GM12892 (cell line): ENCODE measurements at regions not wholly inside any gene's neighbourhood (a gene's known extent, or its start where the extent isn't known, plus 50 kb on each side); places are given as distances from the start of the nearest gene placed in this dataset.
A peak's percentile ranks its signal among the peaks of the same experiment; 100 is the strongest.
"Not testable (repeated sequence)": the region's sequence is repeated elsewhere in the genome, so short reads cannot be mapped to it uniquely, and the experiment has no call there.

Source experiments
- DNase-seq: peaks from one replicate; pipeline ENCODE4 v3.0.0; 2011; ENCODE audit not compliant: insufficient read length
- FAIRE-seq: peaks from 2 replicates; lab custom pipeline; 2011; peaks lifted over from hg19 to GRCh38; lab: Jason Lieb, UNC
- POLR2A ChIP-seq: IDR thresholded peaks from 2 replicates; pipeline ENCODE4 v1.6.1; 2011; ENCODE audit warnings: low read depth, low read length, control low read depth
- POLR2AphosphoS5 ChIP-seq: IDR thresholded peaks from 2 replicates; pipeline ENCODE4 v1.6.1; 2011; ENCODE audit warnings: low read depth, low read length, control low read depth
- TAF1 ChIP-seq: IDR thresholded peaks from 2 replicates; pipeline ENCODE4 v1.6.1; 2011; ENCODE audit warnings: low read depth, mild to moderate bottlenecking, control low read depth, low read length, borderline replicate concordance

DNA sequence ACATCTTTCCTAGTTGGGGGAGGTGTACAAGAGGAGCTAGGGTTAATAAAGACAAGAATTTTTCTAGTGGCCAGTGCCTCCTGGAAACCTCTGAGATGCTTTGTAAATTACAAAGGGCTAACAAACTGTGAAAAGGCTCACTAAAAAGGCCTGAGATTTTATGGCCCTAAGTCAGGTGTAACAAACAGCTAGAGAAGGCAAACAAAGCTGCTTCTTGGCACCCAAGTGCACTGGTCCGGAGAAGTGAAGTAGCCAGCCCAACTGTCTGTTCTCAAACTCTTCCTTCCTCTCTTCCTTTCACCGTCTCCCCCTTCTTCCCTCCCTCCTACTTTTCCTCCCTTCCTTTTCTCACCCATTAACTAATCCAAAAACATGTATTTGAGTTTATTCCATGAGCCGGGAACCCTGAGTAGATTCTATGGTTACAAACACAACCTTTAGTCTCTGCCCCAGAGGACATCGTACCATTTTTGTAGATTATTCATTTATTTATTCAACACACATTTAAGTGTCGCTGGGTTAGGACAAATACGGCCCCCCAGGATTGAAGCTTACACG is 143.4 kb upstream of the PCGF5 start:
- TF ChIP-seq POLR2AphosphoS5 (no peak), POLR2A (no peak), TAF1 (no peak)
- no peak for FAIRE-seq

DNA sequence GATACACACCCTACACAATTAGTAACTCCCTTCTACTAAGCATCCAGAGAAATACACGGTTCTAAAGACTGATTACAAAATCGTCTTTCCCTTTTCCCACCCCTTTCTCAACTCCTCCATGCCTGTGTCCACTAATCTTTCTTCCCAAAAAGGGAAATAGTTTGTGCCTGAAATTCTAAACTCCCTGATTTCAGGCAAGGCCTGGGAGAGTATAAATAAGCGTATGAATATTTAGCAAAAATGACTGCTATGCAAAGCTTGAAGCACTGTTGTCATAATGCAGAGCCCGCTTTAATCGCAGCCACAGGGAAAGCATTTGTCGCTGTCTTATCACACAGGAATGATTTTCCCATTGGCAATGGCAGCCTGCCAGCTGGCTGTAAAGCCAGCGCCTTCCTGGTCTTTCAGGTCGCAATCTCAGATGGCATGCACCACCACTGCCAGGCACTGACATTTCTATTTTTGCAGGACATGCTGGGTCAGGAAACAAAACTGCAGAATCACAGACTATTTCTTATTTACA is 142.9 kb upstream of the PCGF5 start:
- DNase-seq (no peak), FAIRE-seq (no peak)
- no peak for TF ChIP-seq POLR2AphosphoS5
- TF ChIP-seq POLR2A: no peak
- TF ChIP-seq TAF1: no peak

More for the DNA sequence above, 143.4 kb upstream of the PCGF5 start:
- DNase-seq: no peak

DNA sequence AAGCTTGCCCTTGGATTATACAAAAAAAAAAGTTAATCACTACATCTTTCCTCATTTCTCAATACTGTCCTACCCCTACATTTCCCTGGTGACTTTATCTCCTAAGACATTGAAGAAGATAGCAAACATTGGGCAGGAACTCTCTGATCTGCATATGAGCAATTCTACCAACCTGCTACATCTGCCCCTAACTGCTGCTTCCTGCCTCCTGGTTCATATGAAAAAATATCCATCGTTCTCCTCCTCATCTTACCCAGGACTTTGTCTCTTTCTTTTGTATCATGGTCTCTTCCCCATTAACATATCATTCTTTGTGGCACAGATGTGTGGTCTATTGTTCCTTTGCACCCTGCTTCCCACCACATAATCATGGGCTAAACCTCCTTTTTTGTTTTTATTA is 139.7 kb upstream of the PCGF5 start:
- no peak for TF ChIP-seq TAF1
- no peak for TF ChIP-seq POLR2A
- no peak for TF ChIP-seq POLR2AphosphoS5
- no peak for DNase-seq
- no peak for FAIRE-seq

DNA sequence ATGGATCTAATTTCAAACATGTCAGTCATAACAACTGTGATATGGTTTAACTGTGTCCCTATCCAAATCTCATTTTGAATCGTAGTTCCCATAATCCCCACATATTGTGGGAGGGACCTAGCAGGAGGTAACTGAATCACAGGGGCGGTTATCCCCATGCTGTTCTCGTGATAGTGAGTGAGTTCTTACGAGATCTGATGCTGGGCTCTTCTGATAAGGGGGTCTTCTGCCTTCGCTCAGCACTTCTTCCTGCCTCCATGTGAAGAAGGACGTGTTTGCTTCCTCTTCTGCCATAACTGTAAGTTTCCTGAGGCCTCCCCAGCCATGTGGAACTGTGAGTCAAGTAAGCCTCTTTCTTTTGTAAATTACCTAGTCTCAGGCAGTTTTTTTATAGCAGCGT is 138.0 kb upstream of the PCGF5 start:
- DNase-seq (no peak), FAIRE-seq (no peak)
- TF ChIP-seq POLR2A: no peak
- no peak for TF ChIP-seq TAF1
- no peak for TF ChIP-seq POLR2AphosphoS5

DNA sequence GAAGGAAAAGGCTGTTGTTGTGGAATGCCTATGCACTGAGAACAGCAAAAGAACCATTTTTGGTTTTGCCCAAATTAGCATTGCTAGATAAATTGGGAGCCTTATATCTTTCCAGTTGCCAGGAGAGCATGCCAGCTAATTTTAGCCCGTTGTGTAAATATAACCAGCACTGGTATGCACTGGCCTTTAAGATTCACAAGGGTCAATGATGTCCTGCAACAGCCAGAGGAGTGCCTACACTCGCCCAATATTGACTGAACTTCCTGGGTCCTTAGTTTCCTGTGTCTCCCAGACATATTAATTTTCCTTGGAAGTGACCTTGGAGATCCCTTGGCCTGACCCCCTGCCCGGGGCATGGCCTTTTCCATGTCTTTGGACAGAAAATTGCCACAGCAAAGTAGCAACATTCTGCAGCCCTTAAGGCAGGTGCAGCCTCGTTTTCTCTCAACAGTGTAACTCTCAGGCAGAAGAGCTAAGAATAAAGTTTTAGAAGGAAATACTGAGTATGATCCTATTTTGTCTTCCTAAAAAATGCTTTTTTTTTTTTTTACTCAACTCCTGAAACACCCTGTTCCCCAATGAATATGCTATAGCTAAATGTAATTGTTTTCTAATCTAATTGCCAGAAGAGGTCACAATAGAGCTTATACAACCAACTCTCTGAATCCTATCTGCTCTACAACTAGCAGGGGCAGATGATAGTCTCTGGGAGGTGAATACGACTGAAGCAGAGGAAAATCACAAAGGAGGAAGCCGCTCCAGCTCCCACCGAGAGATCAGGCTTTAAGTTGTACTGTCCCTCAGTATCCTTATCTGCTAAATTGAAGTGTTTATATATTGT is 131.9 kb upstream of the PCGF5 start:
- no peak for TF ChIP-seq POLR2A
- no peak for TF ChIP-seq POLR2AphosphoS5
- TF ChIP-seq TAF1: no peak
- DNase-seq: no peak
- peak; percentile 63 for FAIRE-seq

DNA sequence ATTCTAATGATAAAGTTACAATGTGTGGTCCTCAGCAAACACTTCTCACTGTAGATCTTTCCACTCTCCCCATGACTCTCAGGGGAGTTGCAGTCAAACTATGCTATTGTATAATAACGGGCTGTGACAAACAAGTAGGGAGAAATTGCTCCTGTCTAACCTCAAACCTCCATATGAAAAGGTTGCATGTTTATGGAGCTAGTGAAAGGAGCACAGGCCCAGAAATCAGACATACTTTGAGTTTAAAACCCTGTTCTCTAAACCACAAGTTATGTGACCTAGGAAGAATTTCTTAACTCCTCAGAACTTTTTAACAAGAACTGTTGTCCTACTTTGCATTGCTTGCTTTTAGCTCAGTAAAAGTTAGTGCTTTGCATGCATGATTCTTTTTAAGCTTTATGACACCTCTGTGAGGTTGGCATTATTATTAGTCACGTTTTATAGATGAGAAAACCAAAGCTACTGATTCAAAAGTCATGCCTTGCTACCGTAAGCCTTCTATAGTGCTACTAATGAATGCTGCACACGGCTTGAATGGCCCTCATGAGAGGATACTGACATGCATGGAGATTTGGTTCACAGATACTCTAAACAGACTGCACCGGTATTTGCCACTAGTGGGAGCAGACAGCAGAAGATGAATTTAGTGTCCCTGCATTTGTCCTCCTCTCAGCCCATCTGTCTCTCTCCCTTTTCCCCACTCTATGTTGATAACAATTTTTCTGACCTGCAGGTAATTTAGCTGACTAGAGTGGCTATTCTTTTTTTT is 129.5 kb upstream of the PCGF5 start:
- TF ChIP-seq TAF1: no peak
- TF ChIP-seq POLR2A: no peak
- TF ChIP-seq POLR2AphosphoS5: no peak
- FAIRE-seq: no peak
- no peak for DNase-seq

DNA sequence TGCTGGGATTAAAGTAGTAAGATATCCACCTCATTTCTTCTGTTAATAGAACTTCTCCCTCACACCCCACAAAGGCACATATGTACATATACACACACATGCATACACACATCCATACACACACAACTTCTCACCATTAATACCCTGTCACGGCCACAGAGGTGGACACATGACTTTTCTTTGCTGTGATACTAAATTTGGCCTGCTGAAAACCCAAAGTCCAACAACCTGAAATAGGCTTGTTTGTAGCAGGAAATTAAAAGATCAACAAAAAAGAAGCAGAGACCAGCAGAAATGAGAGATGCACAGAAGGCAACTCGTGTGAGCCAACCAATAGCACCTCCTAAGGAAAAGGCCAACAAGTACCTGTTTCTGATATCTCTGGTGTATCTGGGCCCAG is 128.7 kb upstream of the PCGF5 start:
- no peak for TF ChIP-seq POLR2A
- no peak for TF ChIP-seq TAF1
- no peak for TF ChIP-seq POLR2AphosphoS5
- DNase-seq (no peak), FAIRE-seq (peak; percentile 30)

DNA sequence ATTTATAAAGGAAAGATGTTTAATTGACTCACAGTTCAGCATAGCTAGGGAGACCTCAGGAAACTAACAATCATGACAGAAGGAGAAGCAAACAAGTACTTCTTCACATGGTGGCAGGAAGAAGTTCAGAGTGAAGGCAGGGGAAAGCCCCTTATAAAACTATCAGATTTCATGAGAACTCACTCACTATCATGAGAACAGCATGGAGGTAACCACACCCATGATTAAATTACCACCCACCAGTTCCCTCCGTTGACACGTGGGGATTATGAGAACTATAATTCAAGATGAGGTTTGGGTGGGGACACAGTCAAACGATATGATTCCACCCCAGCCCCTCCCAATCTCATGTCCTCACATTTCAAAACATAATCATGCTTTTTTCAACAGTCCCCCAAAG is 124.2 kb upstream of the PCGF5 start:
- TF ChIP-seq POLR2AphosphoS5 (no peak), POLR2A (no peak), TAF1 (no peak)
- DNase-seq (no peak), FAIRE-seq (no peak)

DNA sequence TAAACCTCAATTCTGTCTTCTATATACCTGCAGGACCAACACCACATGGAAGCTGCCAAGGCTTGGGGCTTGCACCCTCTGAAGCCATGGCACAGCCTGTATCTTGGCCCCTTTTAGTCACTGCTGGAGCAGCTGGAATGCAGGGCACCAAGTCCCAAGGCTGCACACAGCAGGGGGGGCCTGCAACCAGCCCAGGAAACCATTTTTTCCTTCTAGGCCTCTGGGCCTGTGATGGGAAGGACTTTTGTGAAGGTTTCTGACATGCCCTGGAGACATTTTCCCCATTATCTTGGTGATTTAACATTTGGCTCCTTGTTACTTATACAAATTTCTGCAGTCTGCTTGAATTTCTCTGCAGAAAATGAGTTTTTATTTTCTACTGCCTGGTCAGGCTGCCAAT is 123.2 kb upstream of the PCGF5 start:
- TF ChIP-seq POLR2AphosphoS5: no peak
- TF ChIP-seq TAF1: no peak
- no peak for FAIRE-seq
- no peak for DNase-seq

DNA sequence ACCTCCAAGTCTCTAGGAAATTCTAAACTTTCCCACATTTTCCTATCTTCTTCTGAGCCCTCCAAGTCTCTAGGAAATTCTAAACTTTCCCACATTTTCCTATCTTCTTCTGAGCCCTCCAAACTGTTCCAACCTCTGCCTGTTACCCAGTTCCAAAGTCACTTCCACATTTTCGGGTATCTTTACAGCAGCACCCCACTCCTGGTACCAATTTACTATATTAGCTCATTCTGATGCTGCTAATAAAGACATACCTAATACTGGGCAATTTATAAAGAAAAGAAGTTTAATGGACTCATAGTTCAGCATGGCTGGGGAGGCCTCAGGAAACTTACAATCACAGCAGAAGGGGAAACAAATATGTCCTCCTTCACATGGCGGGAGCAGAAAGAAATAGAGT is 122.4 kb upstream of the PCGF5 start:
- not testable (repeated sequence) for DNase-seq, FAIRE-seq

DNA sequence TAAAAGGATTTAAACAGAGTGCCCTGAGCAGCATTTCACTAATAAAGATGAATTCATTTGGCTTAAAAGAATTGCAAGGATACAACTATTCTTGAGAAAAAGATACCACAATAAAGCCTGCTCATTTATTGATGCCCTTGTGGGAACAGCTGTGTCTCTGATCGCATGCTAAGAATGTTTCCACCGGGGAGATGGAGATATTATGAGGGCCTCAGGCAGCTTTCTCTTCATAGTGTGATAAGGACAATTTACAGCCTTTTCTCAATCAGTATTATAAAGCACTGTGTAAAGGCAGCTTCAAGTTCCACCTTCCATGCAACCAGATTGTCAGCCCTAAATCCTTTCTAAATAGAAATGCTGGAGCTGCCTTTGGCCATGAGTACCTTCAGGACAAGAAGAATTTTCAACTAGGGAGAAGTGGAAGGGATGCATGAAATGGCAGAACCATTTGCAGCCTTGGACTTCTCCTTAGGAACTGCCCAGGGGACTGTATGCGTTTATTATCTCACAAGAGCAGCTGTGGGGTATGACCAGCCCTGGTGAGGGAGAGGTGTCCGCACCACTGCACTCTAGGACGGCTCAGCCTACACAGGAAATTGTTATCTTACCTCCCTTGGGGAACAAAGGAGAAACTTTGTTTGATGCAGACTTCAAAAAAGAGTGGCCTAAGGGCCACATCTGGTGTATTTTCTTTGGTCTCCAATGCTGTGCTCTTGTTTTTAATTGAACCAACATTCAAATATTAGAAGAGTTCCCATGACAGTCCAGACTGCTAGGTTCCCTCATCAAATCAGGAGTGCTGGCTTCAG is 116.9 kb upstream of the PCGF5 start:
- no peak for TF ChIP-seq POLR2AphosphoS5
- no peak for TF ChIP-seq POLR2A
- TF ChIP-seq TAF1: no peak
- FAIRE-seq (peak; percentile 69), DNase-seq (no peak)
